Left renal cortex interstitium (tissue), 4 donors: ENCODE measurements at regions not wholly inside any gene's neighbourhood (a gene's known extent, or its start where the extent isn't known, plus 50 kb on each side); places are given as distances from the start of the nearest gene placed in this dataset.

Experiments used
- DNase-seq, 4 donors: peaks; one replicate each; pipeline ENCODE4 v3.0.0-alpha.2; 2013; ENCODE audit warnings: low read depth in 4 of 4, low spot score in 2 of 4, missing footprints in 1 of 4

DNA sequence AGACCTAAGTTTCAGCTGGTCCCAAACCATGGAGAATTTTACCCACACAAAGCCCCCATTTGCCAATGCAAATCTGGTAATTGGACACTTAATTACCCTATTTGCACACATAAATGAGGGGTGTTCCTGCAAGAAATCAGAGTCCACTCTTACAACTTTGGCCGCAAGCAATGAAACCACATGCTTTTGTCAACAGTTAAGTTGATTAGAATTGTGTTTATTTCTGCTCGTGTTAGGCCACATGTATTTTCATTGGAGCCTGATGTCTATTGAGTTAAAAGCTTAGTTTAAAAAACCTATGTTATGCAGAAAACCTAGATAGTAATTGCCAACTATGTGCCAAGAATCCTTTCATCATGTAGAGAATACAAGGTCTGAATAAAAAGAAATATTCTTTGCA lies 153.8 kb upstream of the CMC1 start:
- DNase-seq, result no peak

DNA sequence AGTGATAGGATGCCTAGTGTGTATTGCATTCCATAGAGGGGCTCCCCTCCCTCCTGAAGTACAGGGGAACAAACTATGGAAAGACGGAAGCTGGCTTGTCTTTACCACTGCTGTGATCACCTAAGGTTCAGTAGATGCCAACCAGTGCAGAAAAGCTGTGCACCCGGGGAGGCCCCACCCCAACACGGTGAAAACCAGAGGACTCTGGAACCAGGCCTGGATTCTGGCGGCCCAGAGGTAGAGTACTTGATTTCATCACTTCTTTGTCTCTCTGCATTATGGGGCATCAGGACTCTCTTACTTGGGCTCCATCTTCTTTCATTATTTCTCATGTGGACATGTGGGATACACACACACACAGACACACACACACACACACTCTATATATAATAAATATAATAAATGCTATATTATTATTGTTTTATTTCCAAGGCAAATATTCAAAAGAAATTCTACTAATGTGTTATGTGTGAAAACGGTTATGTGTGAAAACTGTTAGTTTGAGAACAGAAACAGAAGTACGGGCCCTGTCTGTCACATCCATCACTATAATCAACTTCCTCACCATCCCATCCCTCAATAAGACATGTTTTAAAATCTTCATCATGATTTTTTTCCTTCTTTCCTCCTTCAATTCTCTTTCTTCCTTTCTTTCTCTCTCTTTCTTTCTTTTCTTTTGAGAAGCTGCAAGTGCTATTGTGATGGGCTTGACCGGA lies 152.4 kb upstream of the CMC1 start:
- DNase-seq, result no peak

DNA sequence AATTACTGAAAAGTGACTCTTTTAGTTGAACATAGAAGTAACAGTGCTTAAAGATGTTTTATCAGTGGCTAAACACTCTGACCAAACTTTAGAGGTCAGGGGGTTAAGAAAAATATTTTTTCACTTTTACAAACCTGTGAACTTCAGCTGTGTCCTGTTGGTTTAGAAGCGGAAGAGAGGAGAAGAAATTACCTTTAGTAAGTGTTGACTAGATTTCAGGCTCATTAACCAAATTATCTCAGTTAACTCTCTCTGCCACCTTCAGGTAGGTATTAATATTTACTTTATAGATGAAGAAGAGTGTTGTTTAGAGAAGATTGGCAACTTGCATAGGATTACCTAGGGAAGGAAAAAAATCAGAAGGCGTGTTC lies 151.9 kb upstream of the CMC1 start:
- no peak for DNase-seq

DNA sequence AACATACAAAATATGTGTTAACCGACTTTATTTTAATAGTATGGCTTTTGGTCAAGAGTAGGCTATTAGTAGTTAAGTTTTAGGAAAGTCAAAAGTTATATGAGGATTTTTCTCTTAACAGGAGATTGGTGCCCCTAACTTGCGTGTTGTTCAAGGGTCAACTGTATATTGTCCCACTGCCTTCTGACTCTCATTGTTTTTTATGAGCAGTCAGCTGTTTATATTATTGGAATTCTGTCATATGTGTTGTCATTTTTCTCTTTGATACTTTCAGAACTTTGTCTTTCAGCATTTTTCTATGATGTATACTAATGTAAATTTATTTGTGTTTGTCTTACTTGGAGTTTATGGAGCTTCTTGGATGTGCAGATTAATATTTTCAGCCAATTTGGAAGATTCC lies 142.1 kb upstream of the CMC1 start:
- DNase-seq, result no peak

DNA sequence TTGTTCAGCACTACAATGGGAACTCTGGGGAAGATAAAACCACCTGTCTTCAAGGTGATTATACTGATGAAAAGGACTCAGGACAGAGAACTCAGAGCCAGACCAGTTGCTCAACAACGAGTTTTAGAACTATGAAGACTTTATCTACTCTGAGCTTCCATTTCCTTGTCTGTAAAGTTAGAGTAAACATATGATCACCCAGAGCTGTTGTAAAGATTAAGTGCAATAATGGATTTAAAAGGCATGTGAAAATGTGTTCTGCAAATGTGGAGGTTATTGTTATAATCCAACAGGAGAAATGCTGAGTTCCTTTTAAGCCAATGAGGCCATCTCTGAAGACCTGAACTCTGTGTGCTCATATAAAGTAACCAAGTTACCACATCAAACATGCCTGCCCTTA lies 139.7 kb upstream of the CMC1 start:
- DNase-seq, result no peak

DNA sequence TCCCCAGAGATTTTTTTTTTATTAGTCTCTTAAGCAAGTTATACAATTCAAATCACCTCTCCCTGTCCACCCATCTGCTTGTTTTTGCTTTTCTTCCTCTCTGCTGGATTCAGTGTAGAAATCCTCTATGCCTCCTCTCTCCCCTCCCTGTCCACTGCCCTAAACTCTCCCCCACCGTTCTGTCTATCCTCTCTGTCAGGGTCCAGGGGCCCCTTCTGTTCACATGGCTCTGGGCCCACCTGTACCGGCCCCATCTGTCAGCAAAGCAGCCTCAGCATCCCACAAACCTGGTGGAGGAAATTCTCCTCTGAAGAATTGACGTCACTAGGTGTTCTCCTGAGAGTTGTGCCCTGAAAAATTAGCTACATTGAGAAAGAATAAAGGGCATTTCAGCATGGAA lies 137.6 kb upstream of the CMC1 start:
- no peak for DNase-seq

DNA sequence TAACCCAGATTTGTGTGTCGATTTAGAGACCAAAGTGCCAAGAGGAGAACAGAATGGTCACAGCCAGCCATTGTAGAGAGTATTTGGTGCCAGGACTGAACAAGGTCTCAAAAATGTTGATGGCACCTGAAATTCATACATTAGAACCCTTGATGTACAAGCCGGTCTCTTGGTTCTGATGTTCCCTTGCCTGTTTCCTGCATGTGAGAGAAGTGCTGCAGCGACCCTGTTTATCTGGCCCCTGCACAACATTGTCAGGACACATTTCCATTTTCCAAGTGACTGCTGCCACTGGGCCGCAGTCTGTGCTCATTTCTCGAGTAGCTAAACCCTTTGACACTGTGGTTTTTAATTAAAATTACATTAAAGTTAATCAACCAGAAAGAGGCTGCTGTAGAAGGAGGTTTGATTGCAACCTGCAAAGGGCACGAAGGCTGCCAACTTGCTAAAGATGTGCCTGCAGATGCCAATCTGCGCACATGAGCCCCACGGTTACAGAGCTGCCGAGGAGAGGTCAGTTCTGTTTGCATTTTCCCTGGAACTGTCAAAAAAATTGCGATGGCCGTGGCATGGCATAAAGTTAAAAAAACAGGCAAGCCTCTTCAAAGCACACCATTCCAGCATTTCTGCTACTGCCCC lies 136.4 kb upstream of the CMC1 start:
- DNase-seq, result peak in 1 of 4 donors; percentile 2

DNA sequence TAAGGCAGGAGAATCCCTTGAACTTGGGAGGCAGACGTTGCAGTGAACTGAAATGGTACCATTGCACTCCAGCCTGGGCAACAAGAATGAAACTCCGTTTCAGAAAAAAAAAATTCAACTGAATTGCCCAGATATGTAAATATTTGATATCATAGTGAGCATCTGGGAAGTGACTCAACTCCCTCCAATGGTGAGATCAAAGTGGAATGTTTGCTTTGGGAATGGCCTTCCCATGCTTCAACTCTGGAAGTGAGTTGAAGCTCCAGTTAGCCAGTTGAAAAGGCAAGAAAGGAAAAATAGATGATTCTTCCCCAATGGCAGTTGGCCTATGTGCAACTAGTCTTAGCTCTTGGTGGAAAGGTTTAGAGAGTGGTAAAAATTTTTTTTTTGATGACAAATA lies 131.6 kb upstream of the CMC1 start:
- no peak for DNase-seq

DNA sequence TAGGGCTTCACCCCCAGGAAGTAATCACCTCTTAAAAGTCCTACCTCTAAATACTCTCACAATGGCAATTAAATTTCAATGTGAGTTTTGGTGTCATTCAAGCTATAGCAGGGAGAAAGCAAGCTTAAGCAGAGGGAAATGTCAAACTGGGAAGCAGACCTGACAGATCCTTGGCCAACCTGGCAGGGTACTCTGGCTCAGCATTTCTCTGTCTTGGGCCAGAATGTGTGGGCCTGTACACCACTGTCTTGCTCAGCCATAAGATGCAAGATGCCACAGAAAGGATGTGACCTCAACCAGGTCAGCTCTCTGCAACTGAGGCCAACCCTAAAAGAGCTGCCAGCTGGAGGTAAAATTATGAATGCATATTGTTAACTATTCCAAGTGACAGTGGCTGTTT lies 130.6 kb upstream of the CMC1 start:
- DNase-seq, result no peak

DNA sequence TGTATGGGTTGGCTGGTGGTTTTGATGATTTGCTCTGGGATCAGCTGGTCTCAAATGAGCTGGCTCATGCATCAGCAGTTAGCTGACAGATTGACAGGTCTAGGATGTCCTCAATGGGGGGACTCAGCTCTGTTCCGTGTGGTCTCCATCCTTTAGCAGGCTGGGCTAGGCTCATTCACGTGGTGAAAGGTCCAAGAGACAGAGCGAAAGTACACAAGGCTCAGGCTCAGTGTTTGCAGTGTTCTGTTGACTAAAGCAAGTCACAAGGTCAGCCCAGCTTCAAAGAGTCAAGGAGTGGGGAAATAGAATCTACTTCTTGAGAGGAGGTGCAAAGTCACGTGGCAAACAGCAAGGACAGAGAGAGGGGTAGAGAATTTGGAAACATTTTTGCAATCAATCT lies 126.5 kb upstream of the CMC1 start:
- no peak for DNase-seq

DNA sequence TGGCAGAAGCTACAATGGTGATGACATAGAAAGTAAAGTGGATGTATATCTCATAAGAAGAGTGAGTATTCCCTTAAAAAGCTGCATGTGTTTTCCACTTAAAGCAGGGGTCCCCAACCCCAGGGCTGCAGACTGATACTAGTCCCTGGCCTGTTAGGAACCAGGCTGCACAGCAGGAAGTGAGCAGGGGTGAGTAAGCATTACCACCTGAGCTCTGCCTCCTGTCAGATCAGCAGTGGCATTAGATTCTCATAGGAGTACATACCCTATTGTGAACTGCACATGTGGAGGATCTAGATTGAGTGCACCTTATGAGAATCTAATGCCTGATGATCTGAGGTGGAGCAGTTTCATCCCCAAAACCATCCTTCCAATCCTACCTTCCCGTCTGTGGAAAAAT lies 126.1 kb upstream of the CMC1 start:
- DNase-seq, result no peak

DNA sequence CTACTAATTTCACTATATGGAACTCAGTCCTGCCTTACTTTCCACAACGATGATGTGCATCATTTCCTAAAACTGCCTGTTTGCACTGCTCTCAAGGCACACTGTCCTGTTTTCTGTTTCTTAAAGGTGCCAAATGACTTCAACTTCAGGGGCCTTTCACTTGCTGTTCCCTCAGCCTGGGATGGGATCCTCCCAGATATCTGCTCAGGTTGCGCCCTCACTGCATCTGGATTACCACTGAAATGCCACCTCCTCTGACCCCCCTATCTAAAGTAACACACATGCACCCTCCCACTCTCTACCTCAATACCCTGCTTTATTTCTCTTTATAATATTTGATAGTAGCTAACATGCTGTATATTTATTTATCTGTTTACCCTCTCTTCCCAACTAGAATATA lies 123.8 kb upstream of the CMC1 start:
- no peak for DNase-seq

DNA sequence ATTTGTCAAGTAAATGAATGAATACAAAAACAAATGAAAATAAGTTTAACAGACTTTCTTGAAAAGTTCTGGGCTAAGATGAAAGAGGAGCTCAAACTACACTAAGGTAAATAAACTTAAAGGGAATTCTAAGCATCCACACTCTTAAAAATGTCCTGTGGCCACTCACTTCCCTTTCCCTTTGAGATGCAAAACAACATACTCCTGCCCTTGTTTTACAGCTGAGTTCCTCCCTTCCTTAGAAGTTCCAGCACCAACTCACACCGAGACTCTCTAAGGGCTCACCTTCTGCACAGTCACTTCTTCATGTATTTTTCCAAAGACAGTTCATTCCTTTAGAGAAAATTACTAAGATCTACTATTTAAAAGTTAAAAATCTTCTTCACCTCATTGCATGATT lies 123.3 kb upstream of the CMC1 start:
- DNase-seq, result no peak

DNA sequence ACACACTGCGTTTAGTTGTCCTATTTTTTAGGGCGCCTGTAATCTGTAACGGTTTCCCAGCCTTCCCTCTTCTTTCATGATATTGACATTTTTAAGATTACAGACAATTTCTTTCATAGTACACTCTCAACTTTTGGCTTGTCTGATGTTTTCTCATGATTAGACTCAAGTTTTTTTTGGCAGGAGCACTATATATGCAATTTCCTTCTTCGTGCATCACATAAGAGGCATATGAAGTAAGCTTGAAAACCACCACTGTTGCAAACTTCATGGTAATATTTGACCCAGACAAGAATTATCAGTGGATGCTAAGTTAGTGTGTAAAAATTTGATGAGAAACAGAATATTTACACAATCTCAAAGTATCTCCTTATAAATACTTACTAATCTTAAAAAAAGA lies 119.2 kb upstream of the CMC1 start:
- no peak for DNase-seq

DNA sequence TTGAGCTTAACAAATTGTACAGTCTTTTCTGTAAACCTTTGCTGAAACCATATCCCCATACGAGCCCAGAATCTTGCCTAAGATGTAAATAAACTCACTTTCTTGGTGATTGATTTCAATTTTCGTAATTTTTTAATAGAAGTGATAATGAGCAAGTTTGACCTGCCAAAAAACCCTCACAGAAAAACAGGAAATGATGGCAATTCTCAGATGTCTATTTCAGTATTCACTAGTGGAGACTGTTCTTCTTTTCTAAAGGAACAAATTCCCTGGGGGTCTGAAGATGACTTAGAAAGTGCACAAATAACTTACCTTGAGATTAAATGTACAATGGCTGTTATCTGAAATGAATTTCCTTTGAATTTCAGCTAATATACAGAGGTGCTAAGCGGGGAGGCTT lies 116.5 kb upstream of the CMC1 start:
- no peak for DNase-seq

DNA sequence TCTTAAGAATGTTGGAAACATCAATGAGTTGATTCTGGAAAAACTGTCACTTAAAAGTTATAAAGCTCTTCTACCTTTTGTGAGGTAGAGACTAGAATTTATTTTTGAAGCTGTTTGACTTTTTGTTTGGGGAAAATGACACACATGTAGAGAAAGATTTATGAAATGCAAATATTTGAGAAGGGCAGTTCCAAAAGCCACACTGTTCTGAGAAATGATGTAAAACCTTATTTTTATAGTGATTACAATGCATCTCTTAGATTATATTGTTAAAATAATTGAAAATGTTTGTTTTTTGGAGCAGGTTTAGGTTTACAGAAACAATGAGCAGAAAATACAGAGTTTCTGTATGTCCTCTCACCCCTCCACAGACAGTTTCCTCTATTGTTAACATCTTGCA lies 116.1 kb upstream of the CMC1 start:
- DNase-seq, result no peak

DNA sequence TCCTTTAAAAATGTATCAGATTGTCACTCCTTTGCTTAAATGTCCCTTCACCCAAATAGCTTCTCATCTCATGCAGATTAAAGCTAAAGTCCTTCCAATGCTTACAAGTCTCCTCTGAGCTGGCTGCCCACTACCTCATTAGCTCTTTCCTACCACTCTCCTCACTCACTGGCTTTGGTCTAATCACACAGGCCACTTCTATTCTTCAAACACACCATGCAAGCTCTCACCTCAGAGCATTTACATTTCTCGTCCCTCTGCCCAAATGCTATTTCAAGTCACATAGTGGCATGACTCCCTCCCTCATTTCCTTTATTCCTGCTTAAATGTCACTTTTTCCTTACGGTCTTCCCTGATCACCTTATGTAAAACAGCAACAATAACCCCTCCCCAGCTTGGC lies 110.6 kb upstream of the CMC1 start:
- no peak for DNase-seq

DNA sequence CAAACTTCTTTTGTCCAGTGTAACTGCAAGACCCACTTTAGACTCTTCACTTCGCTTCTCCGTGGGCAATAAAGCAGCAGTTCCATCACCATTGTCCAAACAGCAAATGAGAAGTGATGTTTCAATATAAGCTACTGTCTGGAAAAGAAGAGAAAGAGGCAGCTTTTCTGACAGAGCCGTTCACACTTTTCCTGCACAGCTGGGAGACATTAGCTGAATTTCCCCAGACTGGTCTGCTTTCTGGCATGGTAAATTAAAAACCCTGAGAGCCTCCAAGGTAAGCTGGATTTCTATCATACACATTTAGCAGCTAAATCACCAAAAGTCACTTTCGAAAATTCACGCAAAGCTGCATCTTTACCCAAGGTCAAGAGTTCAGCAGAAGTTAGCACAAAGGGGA lies 108.5 kb upstream of the CMC1 start:
- DNase-seq, result no peak

DNA sequence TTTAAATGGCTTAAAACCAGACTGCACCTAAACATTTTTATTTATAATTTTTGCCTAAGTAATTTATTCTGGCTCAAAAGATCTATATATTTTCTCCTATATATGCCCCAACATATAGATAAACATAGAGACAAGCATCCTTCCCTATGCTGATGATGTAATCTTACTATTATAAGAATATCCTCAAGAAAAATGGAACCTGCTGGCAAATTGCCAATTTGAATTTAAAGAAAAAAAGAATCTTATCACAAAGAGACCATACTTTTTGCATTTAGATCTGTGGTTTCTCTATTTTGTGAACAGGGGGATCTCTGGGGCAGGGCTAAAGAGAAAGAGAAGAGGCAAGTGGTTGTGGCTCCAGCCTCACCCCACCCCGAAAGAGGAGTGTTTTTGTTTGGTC lies 107.2 kb upstream of the CMC1 start:
- DNase-seq, result no peak

DNA sequence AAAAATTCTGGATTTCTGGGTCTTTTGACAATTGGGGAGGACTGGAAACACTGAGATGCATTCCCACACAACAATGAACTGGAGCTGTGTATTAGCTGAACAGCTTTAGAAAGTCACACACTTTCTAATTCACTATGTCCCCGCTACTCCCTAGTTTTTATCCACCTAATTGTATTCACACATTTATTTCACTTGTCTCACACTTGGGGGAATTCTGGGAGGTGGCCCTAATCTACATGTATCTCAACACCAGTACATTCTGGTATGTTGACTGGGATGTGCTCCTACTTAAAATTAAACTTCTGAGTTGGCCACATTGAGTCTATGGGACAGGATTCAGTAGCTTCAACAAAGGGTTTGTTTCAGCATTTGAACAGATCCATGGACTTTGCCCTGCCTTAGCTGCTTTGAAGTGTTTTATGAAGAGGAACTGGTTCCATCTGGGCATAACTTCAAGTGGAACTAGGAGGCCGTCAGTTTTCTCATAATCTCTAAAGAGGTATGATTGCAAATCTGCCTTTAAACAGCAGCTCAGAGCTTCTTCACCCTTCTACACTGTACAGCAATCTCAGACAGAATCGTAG lies 106.5 kb upstream of the CMC1 start:
- no peak for DNase-seq

DNA sequence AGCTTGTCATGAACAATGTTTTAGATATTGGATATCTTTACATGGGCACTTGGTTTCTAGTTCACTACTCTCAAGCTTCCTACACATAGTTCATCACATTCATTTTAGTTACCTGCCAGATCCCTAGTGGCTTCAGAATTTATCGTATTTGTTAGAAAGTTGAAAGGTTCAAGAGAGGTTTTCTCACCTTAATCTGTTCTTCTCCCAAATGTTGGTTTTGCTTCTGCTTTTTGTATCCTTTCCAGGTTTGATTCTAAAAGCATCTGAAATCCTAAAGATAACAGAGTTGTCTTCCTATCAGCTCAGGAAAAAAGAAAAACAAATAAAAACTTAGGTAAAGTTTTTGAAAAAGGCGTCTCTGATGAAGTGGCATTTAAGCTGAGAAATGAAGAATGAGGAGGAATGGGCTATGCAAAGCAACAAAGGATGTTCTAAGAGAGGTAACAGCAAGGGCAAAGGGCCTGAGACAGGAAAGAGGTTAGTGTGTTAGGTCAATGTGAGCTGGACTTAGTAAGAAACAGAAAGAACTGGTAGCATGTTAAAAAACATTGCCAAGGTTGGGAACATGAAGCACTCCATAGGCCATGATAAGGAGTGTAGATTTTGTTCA lies 104.7 kb upstream of the CMC1 start:
- no peak for DNase-seq

DNA sequence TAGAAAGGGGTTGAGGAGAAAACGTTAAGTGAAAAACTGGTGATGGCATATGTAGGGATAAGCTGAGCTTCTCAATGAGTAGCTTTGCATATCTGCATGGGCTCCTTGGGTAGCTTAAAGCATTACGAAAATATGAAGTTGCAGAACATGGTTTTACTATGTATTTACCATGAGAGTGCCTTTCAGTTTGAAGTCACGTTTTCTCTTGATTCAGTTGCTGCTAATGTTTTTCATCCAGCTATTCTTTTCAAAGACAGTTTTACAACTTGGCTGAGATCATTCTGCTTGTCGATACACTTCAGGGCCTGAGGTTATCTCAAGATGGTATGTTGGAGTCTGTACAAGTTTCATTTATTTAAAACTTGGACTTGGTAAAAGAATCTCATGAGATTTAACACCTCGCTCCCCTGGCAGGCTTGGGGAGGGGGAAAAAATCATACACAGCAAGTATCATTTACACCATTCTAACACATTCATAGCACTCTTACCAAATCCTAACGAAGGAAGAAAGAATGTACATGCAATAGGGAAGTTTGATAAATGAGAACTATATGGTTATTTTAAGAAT lies 103.3 kb upstream of the CMC1 start:
- DNase-seq, result no peak
